B cell (primary cell): ENCODE measurements at regions not wholly inside any gene's neighbourhood (a gene's known extent, or its start where the extent isn't known, plus 50 kb on each side); places are given as distances from the start of the nearest gene placed in this dataset.

Source experiments
- ATAC-seq: fragments of 200-7000 bp; cut with Tn5 transposase; one replicate; pipeline ENCODE4 v1.10.0; 2021; ENCODE audit warnings: low read depth, mild to moderate bottlenecking, moderate number of reproducible peaks, moderate library complexity
- CTCF ChIA-PET: fragments of 350-600 bp; sonication (Branson Sonifier 250); formaldehyde crosslinking; loops from one replicate; lab custom pipeline; 2021; ENCODE audit warnings: antibody characterized with exemption, inconsistent platforms; lab: Charles Lee
- POLR2A ChIA-PET: fragments of 350-600 bp; sonication (Branson Sonifier 250); formaldehyde crosslinking; loops from one replicate; lab custom pipeline; 2021; ENCODE audit warnings: antibody characterized with exemption; lab: Charles Lee
- DNase-seq: peaks from one replicate; pipeline ENCODE4 v3.0.0; 2013
- H2AFZ ChIP-seq: 2 replicates; pipeline ENCODE4 v1.6.1; 2012; ENCODE audit warnings: mild to moderate bottlenecking, low read depth, low read length; ENCODE audit not compliant: insufficient read depth, poor library complexity, severe bottlenecking
- H3K27ac ChIP-seq, 2 donors: 1 replicate in 1 of 2; 2 replicates in 1 of 2; pipeline ENCODE4 v1.5.1; 2012 to 2013; ENCODE audit warnings: low read length in 2 of 2, mild to moderate bottlenecking in 2 of 2, moderate library complexity in 1 of 2
- H3K27me3 ChIP-seq, 4 experiments: fragments of 200-600 bp in 1 of 4; sonication (generic) in 1 of 4; replicated peaks in 1 of 4; 1 replicate in 2 of 4; 2 replicates in 2 of 4; pipeline versions ENCODE4 v1.6.1 to v1.7.0; 2013 to 2016; ENCODE audit warnings: low read length in 3 of 4, mild to moderate bottlenecking in 2 of 4, mixed read lengths in 1 of 4, moderate library complexity in 1 of 4; ENCODE audit not compliant: insufficient read depth in 4 of 4, control insufficient read depth in 3 of 4; ENCODE audit errors: control extremely low read depth in 1 of 4
- H3K36me3 ChIP-seq, 2 experiments: replicated peaks in 1 of 2; 1 replicate in 1 of 2; 2 replicates in 1 of 2; pipeline versions ENCODE4 v1.6.1 to v1.7.1; 2013; ENCODE audit warnings: low read length in 1 of 2; ENCODE audit not compliant: insufficient read depth in 2 of 2, control insufficient read depth in 1 of 2; ENCODE audit errors: control extremely low read depth in 1 of 2, extremely low read depth in 1 of 2
- H3K4me1 ChIP-seq, 2 donors: fragments of 200-600 bp in 1 of 2; sonication (generic) in 1 of 2; 1 replicate in 1 of 2; 2 replicates in 1 of 2; pipeline versions ENCODE4 v1.5.1 to v1.6.1; 2013 to 2017; ENCODE audit warnings: low read length in 2 of 2; ENCODE audit not compliant: control insufficient read depth in 2 of 2, insufficient read depth in 2 of 2
- H3K4me2 ChIP-seq: replicated peaks from 2 replicates; pipeline ENCODE3; 2012; ENCODE audit warnings: mild to moderate bottlenecking, low read depth, low read length; ENCODE audit not compliant: poor library complexity, severe bottlenecking
- H3K4me3 ChIP-seq, 5 experiments: fragments of 200-600 bp in 1 of 5; sonication (generic) in 1 of 5; 1 replicate in 3 of 5; 2 replicates in 2 of 5; pipeline versions ENCODE4 v1.5.1 to v1.7.0; 2011 to 2016; ENCODE audit warnings: low read length in 4 of 5, mild to moderate bottlenecking in 4 of 5, low read depth in 2 of 5, control low read depth in 1 of 5, moderate library complexity in 1 of 5; ENCODE audit not compliant: insufficient read depth in 1 of 5; ENCODE audit errors: control extremely low read depth in 1 of 5, extremely low read depth in 1 of 5
- H3K79me2 ChIP-seq: fragments of 200-600 bp; sonication (generic); one replicate; pipeline ENCODE4 v1.6.0; 2016; ENCODE audit warnings: low read length; ENCODE audit not compliant: control insufficient read depth, insufficient read depth
- H3K9ac ChIP-seq: fragments of 200-600 bp; sonication (generic); 2 replicates; pipeline ENCODE4 v1.6.1; 2017; ENCODE audit warnings: mild to moderate bottlenecking, low read length, moderate library complexity
- H3K9me3 ChIP-seq, 3 donors: one replicate each; pipeline versions ENCODE4 v1.6.1 to v1.7.1; 2013; ENCODE audit warnings: low read length in 2 of 3; ENCODE audit not compliant: control insufficient read depth in 2 of 3, insufficient read depth in 1 of 3; ENCODE audit errors: control extremely low read depth in 1 of 3
- H4K20me1 ChIP-seq: 2 replicates; pipeline ENCODE4 v1.6.0; 2012; ENCODE audit warnings: mild to moderate bottlenecking, low read length; ENCODE audit not compliant: insufficient read depth, control insufficient read depth, poor library complexity, severe bottlenecking
- H3K27ac Mint-ChIP-seq: one replicate; pipeline ENCODE4 v1.8.0; 2021; ENCODE audit warnings: mixed read lengths
- H3K27me3 Mint-ChIP-seq: one replicate; pipeline ENCODE4 v1.8.0; 2021; ENCODE audit warnings: mixed read lengths
- H3K4me1 Mint-ChIP-seq: one replicate; pipeline ENCODE4 v1.8.0; 2021; ENCODE audit warnings: mixed read lengths
- H3K4me3 Mint-ChIP-seq: one replicate; pipeline ENCODE4 v1.8.0; 2021; ENCODE audit warnings: mixed read lengths
- H3K9me3 Mint-ChIP-seq: one replicate; pipeline ENCODE4 v1.8.0; 2022; ENCODE audit warnings: mixed read lengths; ENCODE audit not compliant: insufficient read depth
- EZH2 ChIP-seq: IDR thresholded peaks from 2 replicates; pipeline ENCODE4 v1.6.1; 2012; ENCODE audit warnings: borderline replicate concordance, low read depth, mild to moderate bottlenecking, moderate library complexity, low read length; ENCODE audit not compliant: insufficient read depth, poor library complexity, severe bottlenecking
- WGBS: methylation state at CpG from one replicate; pipeline ENCODE4 v1.1.5; 2013; ENCODE audit warnings: missing lambda C conversion rate; ENCODE audit not compliant: insufficient coverage; 5-methylcytosine and 5-hydroxymethylcytosine counted together
- intact Hi-C: fragments of 100-400 bp; cut with micrococcal nuclease; formaldehyde crosslinking; loops from one replicate; pipeline ENCODE4 v1.10.0; 2022
- TF ChIP-seq, protein P1 (sequence below): fragments of 200-600 bp; IDR thresholded peaks from one replicate; pipeline ENCODE4 v1.8.0; 2022; ENCODE audit warnings: antibody characterized with exemption, mild to moderate bottlenecking

DNA sequence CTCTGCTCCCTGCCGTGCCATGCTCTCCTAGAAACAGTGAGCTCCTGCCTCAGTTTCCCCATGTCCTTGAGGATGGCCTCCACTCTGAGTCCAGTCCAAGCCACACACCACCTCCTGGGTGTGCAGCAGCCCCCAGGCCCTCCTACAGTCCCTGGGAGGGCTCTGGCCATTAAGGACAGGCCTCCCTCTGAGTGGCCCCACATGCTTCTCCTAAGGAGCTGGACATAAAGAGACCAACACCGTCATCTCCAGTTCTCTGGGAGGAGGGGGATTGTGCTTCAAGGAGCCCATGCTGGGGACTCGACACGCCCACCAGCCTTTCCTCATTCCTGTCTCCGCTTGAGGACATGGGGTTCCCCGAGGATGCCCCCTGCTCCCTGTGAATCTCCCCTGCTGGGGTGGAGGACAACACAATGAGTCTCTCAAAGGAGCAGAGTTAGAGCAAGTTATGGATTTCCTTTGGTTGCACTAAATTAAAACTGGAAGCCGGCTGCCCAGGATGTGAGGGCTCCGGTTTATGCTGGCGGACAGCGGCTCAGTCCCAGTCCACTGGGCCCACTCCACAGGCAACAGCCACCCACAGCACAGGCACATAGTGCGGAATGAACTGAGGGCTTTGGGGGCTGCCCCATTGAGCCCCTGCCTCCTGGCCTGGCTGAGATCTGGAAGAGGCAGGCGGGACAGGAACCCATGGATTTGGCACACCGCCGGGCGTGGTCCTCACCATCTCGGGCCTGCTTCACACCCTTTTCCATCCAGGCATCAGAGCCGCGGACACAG is 165.6 kb upstream of the IQSEC1 start:
- intact Hi-C loops, result loop anchor here (10.0 kb wide), 1 partner anchor 124 kb away; no protein-coding TSS in a partner anchor
- Histone ChIP-seq H3K4me1 (peaks cover 24 to 31% of the 10 kb centered on the region in 2 donors), H3K36me3 (no peaks in the 10 kb centered on the region), H3K27ac (no peak overlapping the region), H3K79me2 (no peaks in the 10 kb centered on the region), H3K9ac (no peak overlapping the region), H2AFZ (no peak overlapping the region), H3K9me3 (no peaks in the 10 kb centered on the region), H3K27me3 (no peaks in the 10 kb centered on the region), H4K20me1 (no peaks in the 10 kb centered on the region), H3K4me2 (no peak overlapping the region), H3K4me3 (no peak overlapping the region)
- peaks cover 29% of the 10 kb centered on the region for H3K4me1 Mint-ChIP-seq
- WGBS, result 94% methylated on average over 17 of the region's 18 CpGs
- no peak overlapping the region for H3K27ac Mint-ChIP-seq
- DNase-seq (no peak), ATAC-seq (no peak)
- POLR2A ChIA-PET, result no interaction called here
- no peak overlapping the region for H3K4me3 Mint-ChIP-seq
- peaks cover 3% of the 10 kb centered on the region for H3K27me3 Mint-ChIP-seq
- H3K9me3 Mint-ChIP-seq, result no peaks in the 10 kb centered on the region
- TF ChIP-seq EZH2, result no peak
- TF ChIP-seq, protein P1, sequence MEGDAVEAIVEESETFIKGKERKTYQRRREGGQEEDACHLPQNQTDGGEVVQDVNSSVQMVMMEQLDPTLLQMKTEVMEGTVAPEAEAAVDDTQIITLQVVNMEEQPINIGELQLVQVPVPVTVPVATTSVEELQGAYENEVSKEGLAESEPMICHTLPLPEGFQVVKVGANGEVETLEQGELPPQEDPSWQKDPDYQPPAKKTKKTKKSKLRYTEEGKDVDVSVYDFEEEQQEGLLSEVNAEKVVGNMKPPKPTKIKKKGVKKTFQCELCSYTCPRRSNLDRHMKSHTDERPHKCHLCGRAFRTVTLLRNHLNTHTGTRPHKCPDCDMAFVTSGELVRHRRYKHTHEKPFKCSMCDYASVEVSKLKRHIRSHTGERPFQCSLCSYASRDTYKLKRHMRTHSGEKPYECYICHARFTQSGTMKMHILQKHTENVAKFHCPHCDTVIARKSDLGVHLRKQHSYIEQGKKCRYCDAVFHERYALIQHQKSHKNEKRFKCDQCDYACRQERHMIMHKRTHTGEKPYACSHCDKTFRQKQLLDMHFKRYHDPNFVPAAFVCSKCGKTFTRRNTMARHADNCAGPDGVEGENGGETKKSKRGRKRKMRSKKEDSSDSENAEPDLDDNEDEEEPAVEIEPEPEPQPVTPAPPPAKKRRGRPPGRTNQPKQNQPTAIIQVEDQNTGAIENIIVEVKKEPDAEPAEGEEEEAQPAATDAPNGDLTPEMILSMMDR, result no peak
- CTCF ChIA-PET, result no interaction called here

DNA sequence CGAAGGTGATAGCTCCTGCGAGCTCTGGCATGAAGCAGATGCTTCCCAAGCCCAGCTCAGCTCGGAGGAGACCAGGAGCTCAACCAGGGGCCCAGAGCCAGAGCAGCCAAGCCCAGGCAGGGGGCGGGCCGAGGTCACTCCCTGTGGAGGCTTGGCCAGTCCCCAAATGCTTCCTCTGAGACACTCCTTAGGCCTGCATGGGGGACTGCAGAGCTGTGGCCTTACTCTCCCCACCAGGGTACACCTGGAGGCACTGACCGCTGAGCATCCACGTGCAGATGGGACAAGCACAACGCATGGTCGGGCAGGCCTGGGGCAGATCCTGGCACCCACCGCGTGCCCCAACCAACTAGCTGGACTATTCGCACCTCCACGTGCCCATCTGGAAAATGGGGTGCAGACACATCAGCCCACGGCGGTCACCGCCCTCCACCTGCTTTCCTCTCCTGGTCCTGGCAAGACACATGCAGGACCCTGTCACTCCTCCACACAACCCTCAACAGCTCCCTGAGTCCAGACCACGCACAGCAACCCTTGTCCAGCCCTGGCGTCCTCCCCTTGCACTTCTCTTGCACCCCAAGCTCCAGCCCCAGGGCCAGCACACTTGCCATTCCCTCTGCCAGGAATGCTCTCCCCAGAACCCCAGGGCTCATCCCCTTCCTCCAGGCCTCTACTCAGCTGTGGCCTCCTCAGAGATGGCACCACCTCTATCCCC is 164.7 kb upstream of the IQSEC1 start:
- no peak for DNase-seq
- ChIA-PET CTCF (no interaction called here), POLR2A (no interaction called here)
- H3K9me3 Mint-ChIP-seq, result no peaks in the 10 kb centered on the region
- H3K79me2 ChIP-seq, result no peaks in the 10 kb centered on the region
- no peak overlapping the region for H3K27ac Mint-ChIP-seq
- no peak overlapping the region for H3K4me2 ChIP-seq
- TF ChIP-seq, protein P1, result no peak
- TF ChIP-seq EZH2, result no peak
- peaks cover 7% of the 10 kb centered on the region for H3K27me3 Mint-ChIP-seq
- no peak for ATAC-seq
- H3K4me1 ChIP-seq, result peaks cover 31 to 39% of the 10 kb centered on the region in 2 donors
- H4K20me1 ChIP-seq, result no peaks in the 10 kb centered on the region
- H3K4me1 Mint-ChIP-seq, result peaks cover 37% of the 10 kb centered on the region
- intact Hi-C loops, result loop anchor here (10.0 kb wide), 1 partner anchor 123 kb away; no protein-coding TSS in a partner anchor
- 91% methylated on average over 18 of the region's 18 CpGs for WGBS
- no peaks in the 10 kb centered on the region for H3K36me3 ChIP-seq
- no peak overlapping the region for H2AFZ ChIP-seq
- no peak overlapping the region for H3K27ac ChIP-seq
- no peak overlapping the region for H3K4me3 Mint-ChIP-seq
- H3K27me3 ChIP-seq, result peaks cover 0 to 6% (median 0%) of the 10 kb centered on the region in 4 experiments
- no peaks in the 10 kb centered on the region for H3K9me3 ChIP-seq
- H3K9ac ChIP-seq, result no peak overlapping the region
- H3K4me3 ChIP-seq, result no peak overlapping the region
